ENCODE measurements at regions not wholly inside any gene's neighbourhood (a gene's known extent, or its start where the extent isn't known, plus 50 kb on each side); places are given as distances from the start of the nearest gene placed in this dataset.

DNA sequence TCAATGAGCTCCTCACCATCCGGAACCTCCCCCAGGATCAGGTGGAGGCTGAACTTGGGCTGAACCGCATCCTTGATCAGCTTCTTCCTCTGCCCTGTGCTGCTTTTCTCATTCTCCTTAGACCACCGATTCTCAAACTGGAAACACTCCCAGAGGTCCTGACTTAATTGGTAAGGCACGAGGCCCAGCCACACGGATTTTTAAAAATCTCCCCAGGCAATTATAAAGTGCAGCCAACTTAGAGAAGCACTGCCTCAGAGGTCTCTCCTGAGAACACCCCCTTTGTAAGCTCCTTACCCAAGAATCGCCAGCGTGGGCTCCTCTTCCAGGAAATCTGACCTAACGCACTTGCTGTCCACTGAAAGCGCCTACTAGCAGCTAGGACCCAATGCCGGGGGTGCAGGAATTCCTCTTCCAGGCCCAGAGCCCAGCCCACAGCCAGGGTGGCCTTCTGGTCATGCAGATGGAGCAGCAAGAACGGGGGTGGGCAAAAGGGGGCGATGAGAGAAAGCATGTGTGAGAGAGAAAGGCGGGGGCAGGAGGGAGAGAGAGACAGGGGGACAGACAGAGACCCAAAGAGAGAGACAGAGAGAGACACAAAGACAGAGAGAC lies 66.9 kb upstream of the CACNA1A start:
- DNase-seq (ENCODE audit: extremely low read depth in 1 of 11, low read depth in 9 of 11, low spot score in 4 of 11), result no peak

DNA sequence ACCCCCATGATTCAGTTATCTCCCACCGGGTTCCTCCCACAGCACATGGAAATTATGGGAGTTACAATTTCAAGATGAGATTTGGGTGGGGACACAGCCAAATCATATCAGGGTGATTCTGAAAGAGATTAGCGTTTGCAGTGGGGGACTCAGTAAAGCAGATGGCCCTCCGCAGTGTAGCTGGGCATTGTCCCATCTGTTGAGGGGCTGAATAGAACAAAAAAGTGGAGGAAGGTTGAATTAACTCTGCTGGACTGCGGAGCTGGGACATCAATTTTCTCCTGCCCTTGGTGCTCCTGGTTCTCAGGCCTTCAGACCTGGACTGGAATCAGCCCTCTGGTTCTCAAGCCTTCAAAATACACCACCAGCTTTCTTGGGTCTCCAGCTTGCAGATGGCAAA lies 55.2 kb upstream of the CACNA1A start:
- no peak for DNase-seq (ENCODE audit: extremely low read depth in 1 of 11, low read depth in 9 of 11, low spot score in 4 of 11)

DNA sequence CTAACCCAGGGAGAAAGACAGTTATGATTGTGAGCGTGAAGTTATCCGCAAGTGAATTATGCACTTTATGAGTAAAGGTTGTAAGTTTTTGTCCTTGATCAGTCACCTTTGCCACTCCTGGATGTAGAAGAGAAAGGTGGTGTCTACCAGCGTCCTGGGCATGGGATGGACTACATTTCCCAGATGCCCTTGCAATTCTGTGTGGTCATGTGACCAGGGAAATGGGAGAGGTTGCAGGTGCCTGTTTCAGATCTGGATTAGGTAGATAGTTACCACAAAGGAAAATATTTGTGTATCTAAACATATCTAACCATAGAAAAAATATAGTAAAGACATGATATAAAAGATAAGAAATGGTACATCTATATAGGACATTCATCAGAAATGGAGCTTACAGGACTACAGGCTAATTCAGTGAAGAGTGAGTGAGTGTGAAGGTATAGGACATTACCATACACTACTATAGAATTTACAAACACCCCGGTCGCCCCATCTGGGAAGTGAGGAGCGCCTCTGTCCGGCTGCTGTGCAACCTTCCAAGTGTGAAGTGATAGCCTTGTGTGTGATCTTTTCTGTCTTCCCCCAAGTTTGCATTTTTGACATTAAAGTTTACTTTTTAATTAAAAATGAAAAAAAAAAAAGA lies 51.6 kb upstream of the CACNA1A start:
- DNase-seq (ENCODE audit: extremely low read depth in 1 of 11, low read depth in 9 of 11, low spot score in 4 of 11), result no peak

DNA sequence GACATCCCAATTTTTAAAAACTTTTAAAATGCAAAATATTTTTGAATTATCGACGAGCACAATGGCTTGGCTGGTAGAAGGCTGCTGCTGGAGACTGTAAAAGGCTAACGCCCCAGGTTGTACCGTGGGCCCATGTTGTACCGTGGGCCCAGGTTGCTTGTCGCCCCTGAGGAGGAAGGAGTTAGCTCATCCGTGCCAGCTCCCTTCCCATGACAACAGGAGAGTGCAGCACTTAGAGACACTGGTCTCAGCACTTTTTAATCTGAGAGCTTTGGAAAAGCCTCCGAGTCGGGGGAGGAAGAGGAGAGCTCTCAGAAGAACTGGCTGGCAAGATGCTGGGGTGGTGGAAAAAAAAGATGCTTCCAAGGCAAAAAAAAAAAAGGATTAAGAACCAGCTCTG lies 50.3 kb upstream of the CACNA1A start:
- DNase-seq (ENCODE audit: extremely low read depth in 1 of 11, low read depth in 9 of 11, low spot score in 4 of 11), result no peak
